ENCODE measurements at regions not wholly inside any gene's neighbourhood (a gene's known extent, or its start where the extent isn't known, plus 50 kb on each side); places are given as distances from the start of the nearest gene placed in this dataset.

- TF ChIP-seq POLR2A (IDR thresholded peaks at IDR 0.05) (no peak), CTCF (IDR thresholded peaks at IDR 0.05) (no peak), EP300 (IDR thresholded peaks at IDR 0.05) (no peak)
Measured at GRCh38 chr3:106485217-106485616, 616.4 kb upstream of the CBLB start.
